ENCODE measurements at regions not wholly inside any gene's neighbourhood (a gene's known extent, or its start where the extent isn't known, plus 50 kb on each side); places are given as distances from the start of the nearest gene placed in this dataset.
"Not testable (repeated sequence)": the region's sequence is repeated elsewhere in the genome, so short reads cannot be mapped to it uniquely, and the experiment has no call there.

DNA sequence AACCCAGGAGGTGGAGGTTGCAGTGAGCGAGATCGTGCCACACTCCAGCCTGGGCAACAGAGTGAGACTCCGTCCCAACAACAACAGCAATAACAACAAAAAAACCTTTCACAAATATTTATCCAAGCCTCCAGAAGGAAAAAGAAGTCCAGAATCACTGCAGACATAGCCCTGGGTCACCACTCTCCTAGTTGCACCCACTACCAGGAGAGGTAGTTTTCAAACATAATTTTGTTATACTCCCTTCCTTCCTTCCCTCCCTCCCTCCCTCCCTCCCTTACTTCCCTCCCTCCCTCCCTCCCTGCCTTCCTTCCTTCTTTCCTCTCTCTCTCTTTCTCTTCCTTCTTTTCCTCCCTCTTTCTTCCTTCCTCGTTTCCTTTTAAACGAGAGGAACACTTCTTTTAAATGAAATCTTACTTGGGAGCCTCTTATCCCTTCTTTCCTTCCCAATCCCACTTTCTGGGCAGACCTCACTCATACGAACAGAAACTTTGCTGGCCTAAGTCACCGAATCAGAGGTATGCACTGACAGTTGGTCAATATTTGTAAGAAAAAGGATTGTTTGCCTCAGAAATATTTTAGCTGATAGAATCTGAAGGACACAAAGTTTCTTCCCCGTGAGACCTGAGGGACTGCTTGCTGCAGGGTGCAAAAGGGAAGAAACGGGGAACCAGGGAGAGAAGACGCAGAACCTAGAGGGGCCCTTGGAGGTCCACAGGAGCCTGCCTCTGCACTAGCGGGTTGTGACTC, 88.1 kb upstream of the AGAP1 start:
- DNase-seq (ENCODE audit: low spot score) = no peak
- in situ Hi-C loops (cut with HindIII; ENCODE audit: low sequenced_read_pairs) = no loop called here

DNA sequence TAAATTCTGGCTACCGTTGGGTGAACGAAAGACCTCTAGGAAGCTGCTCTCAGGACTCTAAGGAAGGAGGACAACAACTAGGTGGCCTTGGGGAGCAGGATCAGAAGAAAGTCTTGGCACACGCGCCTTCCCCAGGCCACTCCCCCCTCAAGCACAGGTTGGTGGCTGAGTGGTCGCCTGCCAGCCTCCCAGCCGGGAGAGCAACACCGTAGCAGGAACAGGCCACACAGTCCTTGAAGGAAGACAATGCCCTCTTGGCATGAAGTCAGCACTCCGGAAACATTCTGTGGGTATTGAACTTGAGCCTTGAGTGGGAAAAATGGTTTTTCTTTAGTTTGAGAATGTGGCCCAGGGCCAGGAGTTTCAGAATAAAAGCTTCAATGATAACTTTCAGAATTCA, 87.4 kb upstream of the AGAP1 start:
- in situ Hi-C loops (cut with HindIII; ENCODE audit: low sequenced_read_pairs) = no loop called here

GRCh38 chr2:235411905-235412485, 81.8 kb upstream of the AGAP1 start:
- in situ Hi-C loops (cut with HindIII; ENCODE audit: low sequenced_read_pairs) = no loop called here
- no peak for DNase-seq (ENCODE audit: low spot score)

More for the DNA sequence above, 87.4 kb upstream of the AGAP1 start:
- DNase-seq (ENCODE audit: low spot score) = no peak

GRCh38 chr2:235413064-235413463, 80.8 kb upstream of the AGAP1 start:
- in situ Hi-C loops (cut with HindIII; ENCODE audit: low sequenced_read_pairs) = no loop called here
- peak; percentile 56 for DNase-seq (ENCODE audit: low spot score)

- in situ Hi-C loops (cut with HindIII; ENCODE audit: low sequenced_read_pairs) = no loop called here
- peak; percentile 99 for DNase-seq (ENCODE audit: low spot score)
Observed at GRCh38 chr2:235414422-235414821, 79.4 kb upstream of the AGAP1 start.

DNA sequence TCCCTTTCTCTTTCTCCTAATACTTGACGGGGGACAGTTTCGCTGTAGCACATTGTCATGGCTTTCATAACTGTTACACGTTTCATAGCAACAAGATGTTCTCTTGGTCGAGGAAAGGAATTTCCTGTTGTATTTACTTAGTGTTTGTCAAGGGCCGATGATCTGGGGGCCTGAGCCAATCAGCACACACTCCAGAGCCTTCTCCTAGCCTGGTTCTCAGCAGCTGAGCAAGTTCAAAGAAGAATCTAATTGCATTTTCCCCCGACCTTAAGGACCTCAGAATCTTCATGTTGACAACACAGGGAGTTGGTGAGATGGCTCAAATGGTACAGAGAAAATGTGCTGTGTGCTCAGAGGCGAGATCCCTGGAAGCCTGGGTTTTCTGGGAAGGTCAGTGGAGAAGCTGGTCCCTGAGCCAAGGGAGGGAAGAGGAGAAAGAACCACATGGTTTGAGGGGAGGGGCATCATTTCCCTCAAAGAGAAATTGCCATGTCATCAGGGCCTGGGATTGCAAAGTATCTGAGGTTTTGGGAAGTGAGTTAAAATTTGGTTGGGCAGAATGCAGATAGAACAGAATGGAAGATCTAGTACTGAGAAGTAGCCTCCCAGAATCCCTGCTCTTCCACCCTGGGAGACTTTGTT, 76.9 kb upstream of the AGAP1 start:
- DNase-seq (ENCODE audit: low spot score) = no peak
- in situ Hi-C loops (cut with HindIII; ENCODE audit: low sequenced_read_pairs) = no loop called here

DNA sequence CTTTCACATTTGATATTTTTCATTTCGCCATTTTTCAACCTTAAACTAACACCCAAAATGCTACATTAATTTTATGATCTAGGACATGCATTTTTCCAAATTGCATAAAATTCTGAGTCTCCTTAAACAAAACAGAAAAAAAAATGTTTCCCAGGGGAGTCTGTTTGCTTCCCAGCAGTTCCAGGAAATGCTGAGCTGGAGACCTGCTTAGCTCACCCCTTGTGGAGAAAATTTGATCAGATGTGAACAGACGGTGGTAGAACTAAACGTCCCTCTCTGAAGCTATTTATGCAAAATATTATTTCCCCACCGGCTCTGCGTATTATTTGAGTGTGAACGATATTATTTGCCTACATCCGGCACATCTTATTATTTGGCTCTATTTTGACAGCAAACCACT, 74.9 kb upstream of the AGAP1 start:
- no peak for DNase-seq (ENCODE audit: low spot score)
- in situ Hi-C loops (cut with HindIII; ENCODE audit: low sequenced_read_pairs) = no loop called here

DNA sequence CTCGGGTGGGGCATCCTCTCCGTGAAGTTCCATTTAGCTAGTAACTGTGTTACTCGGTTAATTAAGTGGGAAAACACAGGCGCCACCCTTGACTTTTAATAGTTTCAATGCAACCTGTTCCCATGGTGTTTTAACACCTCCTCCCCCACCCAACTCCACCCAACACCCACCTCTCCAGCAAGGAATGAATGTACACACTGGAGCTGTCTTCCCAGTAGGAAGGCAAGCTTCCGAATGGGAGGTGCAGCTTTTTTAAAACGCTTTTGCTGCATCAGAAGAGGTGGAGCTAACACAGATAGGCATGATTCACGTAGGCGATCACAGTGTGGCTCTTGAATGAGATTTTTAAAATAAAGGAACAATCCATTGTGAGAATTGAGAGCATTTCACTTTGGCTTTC, 73.8 kb upstream of the AGAP1 start:
- DNase-seq (ENCODE audit: low spot score) = no peak
- in situ Hi-C loops (cut with HindIII; ENCODE audit: low sequenced_read_pairs) = no loop called here

DNA sequence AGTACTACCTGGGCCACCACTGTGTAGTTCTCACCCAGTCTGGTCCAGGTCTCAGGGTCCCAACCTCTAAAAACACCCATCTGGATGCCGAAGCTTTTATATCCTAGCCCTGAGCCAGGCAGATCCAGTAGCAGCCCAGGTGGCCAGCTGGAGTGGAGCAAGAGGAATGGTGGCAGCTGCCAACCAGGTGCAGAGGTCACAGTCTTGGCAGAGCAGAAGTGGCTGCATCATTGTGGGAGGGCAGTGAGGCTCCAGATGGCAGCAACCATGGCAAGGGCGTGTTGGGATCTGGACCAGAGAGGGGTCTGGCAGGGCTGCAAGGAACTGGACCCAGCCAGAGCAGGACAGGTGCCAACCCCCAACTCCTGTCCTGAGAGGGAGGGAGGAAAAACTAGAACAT, 72.2 kb upstream of the AGAP1 start:
- in situ Hi-C loops (cut with HindIII; ENCODE audit: low sequenced_read_pairs) = no loop called here
- DNase-seq (ENCODE audit: low spot score) = peak; percentile 26

- no peak for DNase-seq (ENCODE audit: low spot score)
- in situ Hi-C loops (cut with HindIII; ENCODE audit: low sequenced_read_pairs) = no loop called here
Observed at GRCh38 chr2:235430366-235431083, 63.3 kb upstream of the AGAP1 start.

- in situ Hi-C loops (cut with HindIII; ENCODE audit: low sequenced_read_pairs) = no loop called here
- peak; percentile 56 for DNase-seq (ENCODE audit: low spot score)
Observed at GRCh38 chr2:235432741-235433520, 60.9 kb upstream of the AGAP1 start.

GRCh38 chr2:235433860-235434259, 60.0 kb upstream of the AGAP1 start:
- in situ Hi-C loops (cut with HindIII; ENCODE audit: low sequenced_read_pairs) = no loop called here
- peak; percentile 94 for DNase-seq (ENCODE audit: low spot score)

- DNase-seq (ENCODE audit: low spot score) = no peak
- in situ Hi-C loops (cut with HindIII; ENCODE audit: low sequenced_read_pairs) = no loop called here
Observed at GRCh38 chr2:235439959-235440662, 53.7 kb upstream of the AGAP1 start.

DNA sequence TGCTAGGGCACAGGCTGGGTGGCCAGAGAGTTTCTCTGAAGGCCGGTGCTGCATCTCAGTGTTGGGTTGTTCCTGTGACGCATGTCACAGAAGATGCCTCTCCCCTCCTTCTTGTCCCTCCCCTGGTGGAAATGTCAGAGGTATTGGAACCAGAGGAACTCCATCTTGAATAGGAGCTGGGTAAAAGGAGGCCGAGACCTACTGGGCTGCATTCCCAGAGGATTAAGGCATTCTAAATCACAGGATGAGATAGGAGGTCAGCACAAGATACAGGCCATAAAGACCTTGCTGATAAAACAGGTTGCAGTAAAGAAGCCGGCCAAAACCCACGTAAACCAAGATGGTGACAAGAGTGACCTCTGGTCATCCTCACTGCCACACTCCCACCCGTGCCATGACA, 50.3 kb upstream of the AGAP1 start:
- DNase-seq (ENCODE audit: low spot score); in situ Hi-C loops (cut with HindIII; ENCODE audit: low sequenced_read_pairs): not testable (repeated sequence)
